Right forelimb (tissue), 1 donor: ENCODE measurements at regions not wholly inside any gene's neighbourhood (a gene's known extent, or its start where the extent isn't known, plus 50 kb on each side); places are given as distances from the start of the nearest gene placed in this dataset.
"Not testable (repeated sequence)": the region's sequence is repeated elsewhere in the genome, so short reads cannot be mapped to it uniquely, and the experiment has no call there.

ENCODE experiments used
- DNase-seq: peaks from one replicate; pipeline ENCODE4 v3.0.0-alpha.2; 2018

GRCh38 chr18:47399475-47399874, 148.0 kb upstream of the SKOR2 start:
- DNase-seq: no peak

- DNase-seq: no peak
Observed at GRCh38 chr18:47397671-47398319, 146.3 kb upstream of the SKOR2 start.

- DNase-seq: no peak
Observed at GRCh38 chr18:47391665-47392064, 140.2 kb upstream of the SKOR2 start.

- no peak for DNase-seq
Observed at GRCh38 chr18:47390410-47391024, 139.1 kb upstream of the SKOR2 start.

- DNase-seq: no peak
Observed at GRCh38 chr18:47389210-47389609, 137.8 kb upstream of the SKOR2 start.

GRCh38 chr18:47387864-47388263, 136.4 kb upstream of the SKOR2 start:
- DNase-seq: no peak

- DNase-seq: no peak
Observed at GRCh38 chr18:47383729-47384128, 132.3 kb upstream of the SKOR2 start.

GRCh38 chr18:47381975-47382570, 130.6 kb upstream of the SKOR2 start:
- DNase-seq: no peak

GRCh38 chr18:47380153-47380552, 128.7 kb upstream of the SKOR2 start:
- DNase-seq: no peak

- DNase-seq: no peak
Observed at GRCh38 chr18:47373465-47373864, 122.0 kb upstream of the SKOR2 start.

GRCh38 chr18:47370052-47370451, 118.6 kb upstream of the SKOR2 start:
- DNase-seq: no peak

- not testable (repeated sequence) for DNase-seq
Observed at GRCh38 chr18:47354061-47354460, 102.6 kb upstream of the SKOR2 start.

- DNase-seq: no peak
Observed at GRCh38 chr18:47346016-47346415, 94.6 kb upstream of the SKOR2 start.

GRCh38 chr18:47345291-47345690, 93.8 kb upstream of the SKOR2 start:
- no peak for DNase-seq

GRCh38 chr18:47343291-47343690, 91.8 kb upstream of the SKOR2 start:
- DNase-seq: no peak

GRCh38 chr18:47342566-47342965, 91.1 kb upstream of the SKOR2 start:
- no peak for DNase-seq

- DNase-seq: no peak
Observed at GRCh38 chr18:47341678-47342077, 90.2 kb upstream of the SKOR2 start.

GRCh38 chr18:47334966-47335365, 83.5 kb upstream of the SKOR2 start:
- no peak for DNase-seq

GRCh38 chr18:47333926-47334635, 82.6 kb upstream of the SKOR2 start:
- no peak for DNase-seq

- no peak for DNase-seq
Observed at GRCh38 chr18:47331641-47332040, 80.2 kb upstream of the SKOR2 start.

- no peak for DNase-seq
Observed at GRCh38 chr18:47331026-47331425, 79.6 kb upstream of the SKOR2 start.

- no peak for DNase-seq
Observed at GRCh38 chr18:47323158-47323557, 71.7 kb upstream of the SKOR2 start.

GRCh38 chr18:47321815-47322214, 70.4 kb upstream of the SKOR2 start:
- no peak for DNase-seq
